Activated T-cell treated with anti-CD3 and anti-CD28 coated beads, Interleukin-2, amount 50 U/mL, for 48 hours (primary cell): ENCODE measurements at regions not wholly inside any gene's neighbourhood (a gene's known extent, or its start where the extent isn't known, plus 50 kb on each side); places are given as distances from the start of the nearest gene placed in this dataset.

ENCODE experiments used
- DNase-seq, 2 experiments: peaks; one replicate each; pipeline ENCODE4 v3.0.0-alpha.2; 2020

- DNase-seq: no peak
These were observed 69.9 kb upstream of the WNT11 start for GRCh38 chr11:76276046-76276780.

GRCh38 chr11:76275446-76275845, 69.1 kb upstream of the WNT11 start:
- DNase-seq: no peak

GRCh38 chr11:76271068-76271467, 64.8 kb upstream of the WNT11 start:
- DNase-seq: no peak

DNA sequence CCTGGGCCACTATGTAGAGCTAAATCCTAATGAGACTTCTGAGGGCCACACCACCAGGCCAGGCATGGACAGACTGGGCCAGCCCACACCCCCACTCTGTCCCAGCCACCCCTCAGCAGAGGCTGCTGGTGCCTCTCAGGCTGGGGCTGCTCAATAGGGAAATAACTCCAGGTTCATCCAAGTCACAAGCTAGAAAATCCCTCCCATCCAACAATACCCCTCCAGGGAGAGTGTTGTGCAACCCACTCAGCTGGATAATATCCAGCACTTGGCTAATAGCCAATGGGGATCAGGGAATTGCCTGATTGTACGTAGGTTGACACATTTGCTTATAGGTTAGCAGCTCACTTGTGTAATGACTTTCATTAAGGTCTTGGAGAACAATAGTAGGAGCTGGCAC, 64.1 kb upstream of the WNT11 start:
- no peak for DNase-seq

DNA sequence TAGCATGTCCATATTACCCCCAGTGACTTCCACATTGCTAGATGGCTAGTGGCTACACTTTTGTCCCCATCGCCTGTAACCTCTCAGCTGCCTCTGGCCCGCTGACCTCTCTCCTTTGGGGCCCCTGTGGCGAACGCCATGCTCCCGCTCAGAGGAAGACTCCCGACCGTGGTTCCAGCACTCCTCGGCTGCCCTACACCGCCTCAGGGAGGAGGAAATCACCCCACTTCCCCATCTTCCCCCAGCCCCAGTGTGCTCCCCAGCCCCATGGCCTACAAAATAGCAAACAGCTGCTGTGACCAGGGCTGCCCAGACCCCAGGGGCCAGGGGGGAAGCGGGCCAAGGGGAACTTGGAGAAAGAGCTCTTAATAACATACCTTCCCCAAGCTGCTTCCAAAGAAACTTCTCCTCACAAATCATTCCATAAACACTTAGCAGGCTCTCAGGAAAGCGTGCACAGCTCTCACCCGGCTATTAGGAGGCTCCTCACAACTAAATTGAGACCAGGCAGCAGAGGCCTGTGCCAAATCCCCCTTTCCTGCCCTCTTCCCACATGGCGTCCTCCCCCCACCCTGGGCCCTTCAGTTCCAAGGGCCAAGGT, 63.5 kb upstream of the WNT11 start:
- no peak for DNase-seq

- DNase-seq: no peak
These were observed 62.9 kb upstream of the WNT11 start for GRCh38 chr11:76269247-76269646.

DNA sequence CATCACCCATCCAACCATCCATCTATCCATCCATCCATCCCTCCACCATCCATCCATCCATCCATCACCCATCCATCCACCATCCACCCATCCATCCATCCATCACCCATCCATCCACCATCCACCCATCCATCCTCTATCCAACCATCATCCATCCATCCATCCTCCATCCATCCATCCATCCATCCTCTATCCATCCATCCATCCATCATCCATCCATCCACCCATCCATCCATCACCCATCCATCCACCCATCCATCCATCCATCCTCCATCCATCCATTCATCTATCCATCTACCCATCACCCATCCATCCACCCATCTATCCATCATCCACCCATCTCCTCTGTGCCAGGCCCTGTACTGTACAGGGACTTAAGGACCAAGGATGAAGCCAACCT, 62.2 kb upstream of the WNT11 start:
- DNase-seq: no peak

- DNase-seq: no peak
These were observed 61.3 kb upstream of the WNT11 start for GRCh38 chr11:76267556-76267955.

DNA sequence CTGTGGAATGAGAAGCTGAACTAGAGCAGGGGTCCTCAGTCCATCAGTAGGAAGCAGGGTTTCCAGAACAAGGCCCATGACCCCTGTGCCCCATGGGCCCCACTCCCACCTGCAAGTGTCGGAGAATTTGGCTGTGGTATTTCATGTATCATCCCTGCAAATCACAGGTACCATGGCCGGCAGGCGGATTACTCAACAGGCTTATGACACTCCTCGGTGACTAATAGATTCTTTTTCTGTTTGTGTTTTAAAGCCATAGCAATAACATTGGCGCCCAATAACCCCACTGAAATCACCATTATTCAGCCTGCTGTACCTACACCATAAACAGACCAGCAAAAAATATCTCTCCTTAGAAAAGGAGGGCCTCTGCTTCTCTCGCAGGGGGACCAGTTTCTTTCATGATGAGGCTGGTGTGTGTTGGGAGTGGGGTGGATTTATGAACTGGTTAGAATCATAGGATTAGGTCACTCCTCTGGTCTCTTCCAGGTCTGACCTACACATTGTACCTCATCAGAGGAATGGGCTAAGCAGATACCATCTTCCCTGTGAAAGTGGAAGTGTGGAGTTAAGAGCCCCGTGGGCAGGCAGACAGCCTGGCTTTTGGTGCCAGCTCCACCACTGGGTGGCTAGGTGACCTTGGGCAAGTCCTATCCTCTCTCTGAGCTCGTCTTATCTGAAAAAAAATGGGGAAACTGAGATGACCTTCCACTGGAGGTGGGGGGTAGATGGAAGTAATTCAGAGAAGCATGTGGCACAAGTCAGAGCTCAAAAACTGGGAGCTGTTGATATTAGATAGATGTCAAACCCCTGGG, 60.2 kb upstream of the WNT11 start:
- no peak for DNase-seq

- no peak for DNase-seq
These were observed 59.5 kb upstream of the WNT11 start for GRCh38 chr11:76265771-76266241.

DNA sequence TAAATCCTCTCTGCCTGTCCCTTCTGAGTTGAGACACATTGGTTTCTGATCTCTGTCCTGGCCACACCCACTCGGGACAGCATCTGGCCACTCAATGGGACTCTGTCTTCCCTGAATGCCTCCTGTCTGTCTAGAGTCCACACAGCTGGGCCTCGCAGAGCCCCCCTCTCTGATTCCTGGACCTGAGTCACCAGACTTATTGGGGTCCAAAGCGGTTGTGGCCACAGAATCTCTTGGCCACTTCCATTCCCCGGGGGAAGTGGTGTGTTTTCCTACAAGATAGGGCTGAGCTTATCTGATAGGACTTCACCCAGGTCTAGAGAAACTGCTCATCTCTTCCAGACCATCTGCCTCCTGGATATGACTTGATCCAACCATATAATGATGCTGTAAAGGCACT, 57.4 kb upstream of the WNT11 start:
- no peak for DNase-seq

GRCh38 chr11:76263166-76263565, 56.9 kb upstream of the WNT11 start:
- DNase-seq: no peak

DNA sequence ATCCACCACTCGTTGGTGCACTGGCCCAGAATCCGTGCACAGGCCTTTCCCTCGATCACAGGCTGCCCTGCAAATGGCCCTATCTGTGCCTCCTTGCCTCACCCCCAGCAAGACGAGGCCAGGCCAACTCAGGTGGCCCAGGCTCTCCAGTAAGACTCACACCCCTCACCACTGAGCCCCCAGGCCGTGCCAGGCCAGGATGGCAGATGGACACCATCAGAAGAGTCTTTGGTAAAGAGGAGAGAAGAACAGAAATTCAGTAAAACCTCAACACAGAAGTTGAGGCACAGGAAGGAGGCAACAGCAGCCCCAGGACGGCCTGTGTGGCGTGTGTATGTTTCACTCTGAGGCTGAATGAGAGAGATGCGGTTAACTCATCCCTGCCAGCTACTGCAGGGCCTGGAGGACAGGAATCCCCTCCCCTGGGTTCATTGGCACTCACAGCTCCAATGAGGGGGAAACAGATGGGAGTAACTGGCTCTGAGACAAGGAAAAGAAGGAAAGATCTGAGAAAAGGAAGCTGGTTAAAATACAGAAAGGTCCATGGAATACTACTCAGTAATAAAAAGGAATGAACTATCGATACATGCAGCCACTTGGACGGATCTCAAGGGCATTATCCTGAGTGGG, 54.1 kb upstream of the WNT11 start:
- DNase-seq: no peak

- no peak for DNase-seq
These were observed 53.1 kb upstream of the WNT11 start for GRCh38 chr11:76259299-76259908.

DNA sequence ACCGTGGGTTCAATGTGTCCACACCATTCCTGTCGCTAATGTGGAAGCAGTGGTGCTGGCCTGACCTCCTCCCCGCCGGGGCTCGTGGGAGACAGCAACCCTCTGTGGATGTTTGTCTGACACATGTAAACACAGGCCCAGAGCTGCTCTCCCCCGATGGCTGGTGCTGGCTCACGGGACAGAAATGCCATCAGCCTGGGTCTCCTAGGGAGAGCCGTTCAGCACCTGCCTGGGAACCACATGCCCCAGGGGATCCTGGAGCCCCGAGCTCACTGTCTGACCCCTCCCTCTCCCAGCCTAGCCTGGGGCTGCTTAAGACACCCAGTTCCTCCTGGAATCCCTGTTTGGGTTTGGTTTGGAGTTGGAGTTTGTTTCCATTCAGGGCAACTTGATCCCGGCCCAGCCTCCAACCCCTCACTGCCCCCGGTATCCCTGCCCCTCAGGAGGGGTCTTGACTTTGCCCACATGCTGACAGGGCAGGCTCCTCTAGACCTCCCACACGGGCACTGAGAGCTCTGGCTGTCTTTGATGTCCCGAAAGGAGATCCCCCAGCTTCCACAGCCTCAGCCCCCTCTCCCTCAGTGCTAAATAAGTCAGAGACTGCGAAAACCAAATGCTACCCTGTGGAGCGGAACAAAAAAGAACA, 50.9 kb upstream of the WNT11 start:
- no peak for DNase-seq

- DNase-seq: no peak
These were observed 50.1 kb upstream of the WNT11 start for GRCh38 chr11:76256448-76256847.
